Activated naive CD8-positive, alpha-beta T cell treated with anti-CD3 and anti-CD28 coated beads, Interleukin-2, amount 10 ng/mL, durations not matched to agents 7 days and 5 days (primary cell): ENCODE measurements at regions not wholly inside any gene's neighbourhood (a gene's known extent, or its start where the extent isn't known, plus 50 kb on each side); places are given as distances from the start of the nearest gene placed in this dataset.

Source experiments
- ATAC-seq: fragments of 150-1000 bp; cut with Tn5 transposase; one replicate; pipeline ENCODE4 v1.10.0; 2021; ENCODE audit warnings: low read depth, moderate library complexity
- POLR2A ChIA-PET: fragments of 350-600 bp; sonication (Branson Sonifier 250); formaldehyde crosslinking; loops from one replicate; lab custom pipeline; 2021; ENCODE audit warnings: antibody characterized with exemption; lab: Charles Lee
- DNase-seq: peaks from one replicate; pipeline ENCODE4 v3.0.0; 2021
- H3K27ac Mint-ChIP-seq: one replicate; pipeline ENCODE4 v1.8.0; 2022; ENCODE audit warnings: mild to moderate bottlenecking, mixed read lengths
- H3K27me3 Mint-ChIP-seq: one replicate; pipeline ENCODE4 v1.8.0; 2022; ENCODE audit warnings: mild to moderate bottlenecking, moderate library complexity, mixed read lengths
- H3K36me3 Mint-ChIP-seq: one replicate; pipeline ENCODE4 v1.8.0; 2021; ENCODE audit warnings: mild to moderate bottlenecking, mixed read lengths
- H3K4me1 Mint-ChIP-seq: one replicate; pipeline ENCODE4 v1.8.0; 2021; ENCODE audit warnings: mixed read lengths
- H3K4me3 Mint-ChIP-seq: one replicate; pipeline ENCODE4 v1.8.0; 2022; ENCODE audit warnings: mild to moderate bottlenecking, moderate library complexity, mixed read lengths
- H3K9me3 Mint-ChIP-seq: one replicate; pipeline ENCODE4 v1.8.0; 2021; ENCODE audit warnings: mixed read lengths

DNA sequence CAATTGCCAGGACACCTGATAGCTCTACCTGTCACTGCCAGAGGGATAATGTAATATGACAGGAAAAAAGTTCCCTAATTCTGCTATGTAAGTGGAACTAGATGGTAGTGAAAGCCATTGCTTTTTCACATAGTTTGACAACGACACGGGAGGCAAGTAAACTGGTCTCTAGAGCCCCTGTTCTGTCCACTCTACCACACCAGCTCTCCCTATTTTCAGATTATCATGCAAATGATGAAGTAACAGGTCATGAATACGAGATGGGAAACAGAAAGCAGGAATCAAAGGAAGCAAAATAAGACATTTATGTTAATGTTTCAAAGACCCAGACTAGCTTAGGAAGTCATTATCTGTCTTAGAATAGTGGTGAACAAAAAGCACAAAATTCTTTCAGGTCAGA, 56.2 kb downstream of the TAF11L14 start:
- Mint-ChIP-seq H3K4me3 (no peak overlapping the region), H3K27ac (no peak overlapping the region), H3K4me1 (no peaks in the 10 kb centered on the region), H3K9me3 (peaks cover 8% of the 10 kb centered on the region), H3K36me3 (no peaks in the 10 kb centered on the region), H3K27me3 (no peaks in the 10 kb centered on the region)
- POLR2A ChIA-PET = no interaction called here
- ATAC-seq (no peak), DNase-seq (no peak)

DNA sequence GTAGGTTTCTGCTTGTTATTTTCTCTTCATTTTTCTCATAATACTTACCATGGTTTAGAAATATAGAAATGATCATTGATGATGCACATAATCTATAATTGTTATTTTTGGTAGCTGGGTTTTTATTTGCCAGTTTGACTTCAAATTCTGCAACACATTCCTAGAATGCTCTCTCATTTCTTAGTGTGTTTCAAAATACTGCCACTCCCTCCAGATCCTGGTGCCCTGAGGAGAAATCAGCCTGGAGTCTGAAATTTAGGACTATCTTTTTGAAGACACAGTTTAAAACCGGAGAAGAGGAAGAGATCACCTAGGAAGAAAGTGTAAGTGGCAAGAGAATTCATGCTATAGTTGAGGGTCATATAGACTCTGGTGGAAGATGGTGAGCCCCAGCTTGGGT, 57.5 kb downstream of the TAF11L14 start:
- Mint-ChIP-seq H3K4me3 (no peak overlapping the region), H3K36me3 (no peaks in the 10 kb centered on the region), H3K27me3 (no peaks in the 10 kb centered on the region), H3K27ac (no peak overlapping the region), H3K9me3 (peaks cover 9% of the 10 kb centered on the region), H3K4me1 (no peaks in the 10 kb centered on the region)
- POLR2A ChIA-PET = no interaction called here
- ATAC-seq (no peak), DNase-seq (no peak)

DNA sequence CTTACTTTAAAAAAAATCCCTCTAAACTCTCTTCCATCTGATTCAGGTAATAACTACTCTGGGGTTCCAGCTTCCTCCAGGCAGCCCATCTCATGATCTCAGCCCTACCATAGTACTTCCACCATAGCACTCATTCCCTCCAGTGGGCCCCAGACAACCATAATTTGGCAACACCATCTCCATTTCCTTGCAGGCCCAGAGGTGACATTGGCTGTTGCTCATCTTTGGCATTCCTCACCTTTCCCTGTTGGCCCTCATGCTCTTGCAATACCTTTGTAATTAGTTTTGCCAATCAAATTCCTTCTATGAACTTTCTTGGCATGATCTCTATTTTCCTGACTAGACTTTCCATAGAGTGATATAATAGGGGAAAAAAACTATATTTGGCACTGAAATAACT, 60.1 kb downstream of the TAF11L14 start:
- Mint-ChIP-seq H3K27ac (no peak overlapping the region), H3K4me3 (no peak overlapping the region), H3K27me3 (no peaks in the 10 kb centered on the region), H3K9me3 (peaks cover 12% of the 10 kb centered on the region), H3K36me3 (no peaks in the 10 kb centered on the region), H3K4me1 (no peaks in the 10 kb centered on the region)
- POLR2A ChIA-PET = no interaction called here
- no peak for DNase-seq
- ATAC-seq = no peak

DNA sequence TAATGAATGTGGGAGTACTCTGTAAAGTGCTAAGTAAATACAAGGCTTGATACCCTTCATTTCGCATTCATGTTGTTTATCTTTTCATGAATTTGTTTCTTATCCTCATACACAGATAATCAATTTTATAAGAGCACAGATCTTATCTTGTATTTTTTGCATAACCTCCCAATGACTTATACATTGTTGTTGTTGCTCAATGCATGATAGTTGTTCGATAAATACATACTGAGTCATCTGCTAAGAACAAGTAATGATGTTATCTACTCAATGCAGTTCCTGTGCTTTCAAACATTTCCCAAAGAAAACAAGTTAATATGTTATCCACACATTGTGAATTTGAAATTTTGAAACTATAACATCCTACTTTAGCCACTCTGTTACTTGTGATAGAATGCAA, 60.7 kb downstream of the TAF11L14 start:
- no peaks in the 10 kb centered on the region for H3K36me3 Mint-ChIP-seq
- H3K27me3 Mint-ChIP-seq = no peaks in the 10 kb centered on the region
- H3K4me1 Mint-ChIP-seq = no peaks in the 10 kb centered on the region
- no peak overlapping the region for H3K4me3 Mint-ChIP-seq
- no peak for DNase-seq
- H3K27ac Mint-ChIP-seq = no peak overlapping the region
- ATAC-seq = no peak
- H3K9me3 Mint-ChIP-seq = peaks cover 12% of the 10 kb centered on the region
- POLR2A ChIA-PET = no interaction called here

DNA sequence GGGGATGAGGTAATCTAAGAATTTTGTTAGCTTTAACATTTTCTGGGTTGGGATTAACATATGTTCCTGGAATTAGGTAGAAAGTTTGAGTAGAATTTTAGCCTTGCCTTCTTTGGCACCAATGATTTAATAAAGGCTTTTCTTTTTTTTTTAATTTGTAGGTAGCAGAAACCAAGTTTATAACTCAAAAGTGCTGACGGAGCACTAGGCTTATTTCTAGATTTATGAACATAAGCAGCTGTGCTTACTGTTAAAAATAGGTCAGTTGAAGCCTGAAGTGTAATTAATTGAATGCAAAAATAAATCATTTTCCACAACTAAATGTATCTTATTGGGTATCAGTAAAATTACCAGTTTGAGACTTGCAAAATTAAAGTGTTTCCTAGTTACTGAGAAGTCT, 62.4 kb downstream of the TAF11L14 start:
- H3K9me3 Mint-ChIP-seq = peaks cover 12% of the 10 kb centered on the region
- H3K4me1 Mint-ChIP-seq = no peaks in the 10 kb centered on the region
- no peaks in the 10 kb centered on the region for H3K27me3 Mint-ChIP-seq
- POLR2A ChIA-PET = no interaction called here
- no peaks in the 10 kb centered on the region for H3K36me3 Mint-ChIP-seq
- no peak overlapping the region for H3K4me3 Mint-ChIP-seq
- H3K27ac Mint-ChIP-seq = no peak overlapping the region
- DNase-seq (no peak), ATAC-seq (no peak)

DNA sequence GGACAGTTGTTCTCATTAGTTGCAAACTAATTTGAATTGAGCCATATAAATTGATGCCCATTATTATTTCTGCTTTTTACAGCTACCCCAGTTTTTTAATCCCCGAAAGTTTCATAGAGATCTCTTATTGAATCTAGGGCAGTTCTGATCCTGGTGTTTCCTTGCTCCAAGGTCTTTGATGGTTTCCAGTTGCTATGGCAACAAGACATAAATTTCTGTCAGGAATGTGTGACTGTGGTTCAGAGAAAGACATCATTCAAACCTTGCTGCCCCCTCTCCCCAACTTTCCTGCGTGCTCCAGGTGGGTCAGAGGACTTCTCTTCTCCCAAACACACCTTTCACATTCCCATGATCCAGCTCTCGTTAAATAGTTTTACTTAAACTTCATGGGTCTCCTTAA, 63.4 kb downstream of the TAF11L14 start:
- POLR2A ChIA-PET = no interaction called here
- Mint-ChIP-seq H3K36me3 (no peaks in the 10 kb centered on the region), H3K4me3 (no peak overlapping the region), H3K4me1 (no peaks in the 10 kb centered on the region), H3K9me3 (peaks cover 8% of the 10 kb centered on the region), H3K27me3 (no peaks in the 10 kb centered on the region), H3K27ac (no peak overlapping the region)
- DNase-seq (no peak), ATAC-seq (no peak)

DNA sequence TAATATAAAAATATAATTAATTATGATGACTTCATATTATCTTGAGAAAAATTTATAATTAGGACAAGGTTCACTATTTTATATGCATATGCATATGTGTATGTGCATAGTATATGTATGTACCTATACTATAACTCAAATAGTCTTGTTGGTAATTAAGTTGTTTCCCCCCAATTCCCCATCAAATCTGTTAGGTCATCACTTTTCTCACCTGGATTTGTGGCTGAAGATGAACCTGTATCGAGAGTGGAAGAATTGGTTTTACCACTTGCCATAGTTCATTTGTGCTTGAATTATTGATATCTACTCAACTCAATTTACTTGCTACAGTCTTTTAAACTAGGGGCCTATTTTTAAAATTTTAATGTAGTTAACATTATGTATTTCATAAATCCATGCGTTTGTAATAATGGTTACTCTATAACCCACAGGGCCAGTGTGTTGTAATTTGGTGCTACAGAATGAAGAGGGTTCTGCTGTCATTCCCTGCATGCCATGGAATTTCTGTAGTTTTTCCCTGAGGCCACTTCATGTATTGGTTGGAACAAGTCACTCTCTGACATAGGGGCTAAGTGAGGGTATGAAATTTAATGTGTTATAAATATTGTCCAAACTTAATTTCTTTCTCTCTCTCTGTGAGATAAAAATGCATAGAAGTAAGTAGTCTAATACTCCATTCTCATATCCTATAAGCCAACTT, 74.9 kb downstream of the TAF11L14 start:
- Mint-ChIP-seq H3K36me3 (no peaks in the 10 kb centered on the region), H3K9me3 (peaks cover 2% of the 10 kb centered on the region), H3K27ac (no peak overlapping the region), H3K27me3 (no peaks in the 10 kb centered on the region), H3K4me3 (no peak overlapping the region), H3K4me1 (no peaks in the 10 kb centered on the region)
- DNase-seq (no peak), ATAC-seq (no peak)
- POLR2A ChIA-PET = no interaction called here

DNA sequence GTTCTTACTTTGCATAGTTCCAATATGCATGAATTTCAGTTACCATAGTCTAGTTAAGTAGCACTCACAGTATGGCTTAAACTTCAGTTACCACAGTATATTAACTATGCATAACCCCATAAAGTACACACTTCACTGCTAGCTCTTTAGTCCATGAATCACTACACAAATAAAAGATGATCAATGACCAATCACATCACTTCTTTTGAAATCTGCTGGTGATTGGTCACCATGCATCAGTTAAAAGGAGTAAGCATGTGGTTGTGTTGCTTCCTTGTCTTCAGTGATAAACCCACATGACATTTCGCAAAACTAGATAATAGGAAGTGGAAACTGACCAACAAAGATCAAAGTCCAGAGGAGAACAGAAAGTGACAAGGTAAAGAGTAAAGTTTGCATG, 79.0 kb downstream of the TAF11L14 start:
- no peak for ATAC-seq
- Mint-ChIP-seq H3K27me3 (no peaks in the 10 kb centered on the region), H3K4me1 (no peaks in the 10 kb centered on the region), H3K4me3 (no peak overlapping the region), H3K9me3 (peaks cover 1% of the 10 kb centered on the region), H3K36me3 (no peaks in the 10 kb centered on the region), H3K27ac (no peak overlapping the region)
- POLR2A ChIA-PET = no interaction called here
- DNase-seq = no peak

DNA sequence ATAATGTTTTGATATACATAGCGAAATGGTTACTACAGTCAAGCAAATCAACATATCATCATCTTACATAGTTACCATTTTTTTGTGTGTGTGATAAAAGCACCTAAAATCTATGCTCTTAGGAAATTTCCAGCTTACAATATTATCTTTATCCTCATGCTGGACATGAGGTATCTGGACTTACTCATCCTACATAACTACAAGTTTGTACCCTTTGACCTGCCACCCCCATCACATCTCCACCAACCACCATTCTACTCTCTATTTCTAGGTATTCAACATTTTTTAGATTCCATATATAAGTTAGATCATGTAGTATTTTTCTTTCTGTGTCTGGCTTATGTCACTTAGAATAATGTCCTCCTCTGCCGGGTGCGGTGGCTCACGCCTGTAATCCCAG, 79.9 kb downstream of the TAF11L14 start:
- DNase-seq = no peak
- no peak overlapping the region for H3K4me3 Mint-ChIP-seq
- POLR2A ChIA-PET = no interaction called here
- no peak overlapping the region for H3K27ac Mint-ChIP-seq
- peaks cover 3% of the 10 kb centered on the region for H3K9me3 Mint-ChIP-seq
- no peaks in the 10 kb centered on the region for H3K36me3 Mint-ChIP-seq
- no peaks in the 10 kb centered on the region for H3K4me1 Mint-ChIP-seq
- no peak for ATAC-seq
- H3K27me3 Mint-ChIP-seq = peaks cover 1% of the 10 kb centered on the region

DNA sequence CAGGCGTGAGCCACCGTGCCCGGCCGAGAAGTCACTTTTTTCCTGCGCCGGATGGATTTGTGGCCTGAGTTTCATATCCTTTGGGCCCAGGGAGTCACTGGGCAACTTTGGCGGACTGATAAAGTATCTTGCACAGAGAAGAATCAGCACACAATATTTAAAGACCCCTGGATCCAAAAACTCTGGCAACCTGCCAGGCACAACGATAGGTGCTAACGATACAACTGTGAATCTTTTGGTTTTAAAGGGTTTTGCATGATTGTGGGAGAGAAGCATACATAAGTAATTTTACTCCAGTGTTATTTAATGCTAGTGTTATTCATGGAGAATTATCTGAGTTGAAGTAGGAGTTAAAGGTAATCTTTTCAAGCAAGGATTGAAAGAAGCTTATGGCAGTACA, 85.3 kb downstream of the TAF11L14 start:
- POLR2A ChIA-PET = no interaction called here
- no peaks in the 10 kb centered on the region for H3K4me1 Mint-ChIP-seq
- peaks cover 3% of the 10 kb centered on the region for H3K9me3 Mint-ChIP-seq
- H3K4me3 Mint-ChIP-seq = no peak overlapping the region
- H3K36me3 Mint-ChIP-seq = no peaks in the 10 kb centered on the region
- peaks cover 1% of the 10 kb centered on the region for H3K27me3 Mint-ChIP-seq
- H3K27ac Mint-ChIP-seq = no peak overlapping the region
- ATAC-seq = no peak
- no peak for DNase-seq

DNA sequence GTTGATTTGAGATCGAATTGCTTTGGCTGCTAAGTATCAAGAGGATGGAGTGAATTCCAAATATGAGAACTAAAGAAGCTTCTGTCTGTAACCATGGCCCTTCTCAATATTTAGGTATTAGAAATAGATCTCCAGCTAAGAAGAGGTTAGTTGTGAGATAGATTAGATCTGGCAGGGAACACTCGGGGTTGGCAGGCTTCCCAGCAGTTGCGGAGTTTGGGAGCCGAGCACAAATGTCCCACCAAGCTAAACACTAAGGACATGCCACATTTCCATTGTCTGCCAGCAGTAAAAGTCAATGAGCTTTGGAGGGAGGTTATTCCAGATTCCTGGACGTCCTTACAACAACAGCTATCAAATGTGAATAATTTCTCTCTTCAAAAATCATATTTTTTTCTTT, 85.8 kb downstream of the TAF11L14 start:
- Mint-ChIP-seq H3K27ac (no peak overlapping the region), H3K9me3 (peaks cover 3% of the 10 kb centered on the region), H3K4me1 (no peaks in the 10 kb centered on the region), H3K27me3 (peaks cover 1% of the 10 kb centered on the region), H3K4me3 (no peak overlapping the region), H3K36me3 (no peaks in the 10 kb centered on the region)
- no peak for DNase-seq
- POLR2A ChIA-PET = no interaction called here
- ATAC-seq = no peak

DNA sequence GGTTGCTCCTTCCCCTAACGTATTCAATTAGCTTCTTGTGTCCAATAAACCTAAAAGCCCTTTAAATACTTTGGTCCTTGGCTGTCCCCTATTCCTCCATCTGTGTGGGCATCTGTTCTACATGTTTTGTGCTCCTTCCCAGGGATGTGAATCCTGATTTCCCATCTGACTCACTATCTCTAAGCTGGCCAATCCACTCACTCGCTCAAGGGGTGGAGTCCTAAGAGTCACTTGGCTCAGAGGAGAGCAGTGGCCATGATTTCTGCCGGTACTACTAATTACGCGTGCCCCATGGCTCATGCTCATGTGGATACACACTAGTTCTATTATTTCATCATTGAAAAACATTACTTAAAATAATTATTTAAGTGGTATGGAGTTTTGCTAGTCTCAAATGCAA, 89.6 kb downstream of the TAF11L14 start:
- no peaks in the 10 kb centered on the region for H3K4me1 Mint-ChIP-seq
- H3K9me3 Mint-ChIP-seq = peaks cover 1% of the 10 kb centered on the region
- no peak overlapping the region for H3K27ac Mint-ChIP-seq
- no peak overlapping the region for H3K4me3 Mint-ChIP-seq
- POLR2A ChIA-PET = no interaction called here
- H3K36me3 Mint-ChIP-seq = no peaks in the 10 kb centered on the region
- ATAC-seq = no peak
- DNase-seq = no peak
- H3K27me3 Mint-ChIP-seq = peaks cover 1% of the 10 kb centered on the region

DNA sequence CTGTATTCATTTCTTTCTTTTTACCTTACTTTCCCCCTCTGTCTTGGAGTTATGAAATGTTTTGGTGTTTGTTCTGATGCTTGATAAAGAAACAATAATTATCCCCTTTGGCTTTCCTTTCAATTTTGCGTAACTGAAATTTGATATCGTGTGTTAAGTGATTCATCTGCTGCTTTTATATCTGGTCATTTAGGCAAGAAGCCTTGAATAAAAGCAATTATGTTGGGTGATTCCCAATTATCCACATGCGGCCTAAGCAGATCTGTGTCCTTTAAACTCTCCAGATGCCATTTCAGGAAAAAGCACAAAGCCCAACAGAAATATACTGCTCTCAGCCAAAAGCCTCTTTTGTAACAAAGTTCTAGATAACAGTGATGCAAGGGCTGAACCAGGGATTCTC, 92.8 kb downstream of the TAF11L14 start:
- no peaks in the 10 kb centered on the region for H3K4me1 Mint-ChIP-seq
- no peaks in the 10 kb centered on the region for H3K36me3 Mint-ChIP-seq
- no peak overlapping the region for H3K4me3 Mint-ChIP-seq
- POLR2A ChIA-PET = no interaction called here
- ATAC-seq (no peak), DNase-seq (no peak)
- no peaks in the 10 kb centered on the region for H3K9me3 Mint-ChIP-seq
- H3K27me3 Mint-ChIP-seq = no peaks in the 10 kb centered on the region
- no peak overlapping the region for H3K27ac Mint-ChIP-seq

DNA sequence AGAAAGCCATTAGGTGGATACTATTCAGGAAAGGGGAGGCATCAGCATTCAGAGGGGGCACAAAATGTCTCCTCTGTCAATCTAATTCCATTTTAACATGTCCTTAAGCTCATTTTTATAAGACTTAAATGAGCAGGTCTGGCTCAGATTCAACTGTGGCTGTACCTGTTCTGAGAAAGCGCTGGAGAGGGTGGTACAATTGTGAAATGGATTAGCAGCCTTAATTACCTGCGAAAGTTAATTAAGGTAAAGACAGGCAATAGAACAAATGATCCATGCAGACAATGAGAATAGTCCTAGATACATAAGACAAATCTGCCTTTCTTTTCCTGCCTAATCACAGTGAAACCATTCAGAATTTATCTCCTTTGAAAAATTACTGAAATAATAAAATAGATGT, 96.2 kb downstream of the TAF11L14 start:
- no peaks in the 10 kb centered on the region for H3K27me3 Mint-ChIP-seq
- no peaks in the 10 kb centered on the region for H3K36me3 Mint-ChIP-seq
- H3K9me3 Mint-ChIP-seq = no peaks in the 10 kb centered on the region
- no peak for ATAC-seq
- H3K27ac Mint-ChIP-seq = no peak overlapping the region
- H3K4me3 Mint-ChIP-seq = no peak overlapping the region
- H3K4me1 Mint-ChIP-seq = no peaks in the 10 kb centered on the region
- POLR2A ChIA-PET = no interaction called here
- no peak for DNase-seq
